HPDE6-E6E7 (cell line): ENCODE measurements at regions not wholly inside any gene's neighbourhood (a gene's known extent, or its start where the extent isn't known, plus 50 kb on each side); places are given as distances from the start of the nearest gene placed in this dataset.
A peak's percentile ranks its signal among the peaks of the same experiment; 100 is the strongest.

Experiments used
- DNase-seq: peaks from one replicate; pipeline ENCODE4 v3.0.0; 2011; ENCODE audit warnings: missing footprints; ENCODE audit errors: extremely low spot score

GRCh38 chr14:29216268-29217232 lies 450.0 kb downstream of the FOXG1 start:
- peak; percentile 31 for DNase-seq

GRCh38 chr14:29217813-29218450 lies 451.3 kb downstream of the FOXG1 start:
- no peak for DNase-seq

- DNase-seq, result no peak
Observed at GRCh38 chr14:29220072-29220471, 453.5 kb downstream of the FOXG1 start.

DNA sequence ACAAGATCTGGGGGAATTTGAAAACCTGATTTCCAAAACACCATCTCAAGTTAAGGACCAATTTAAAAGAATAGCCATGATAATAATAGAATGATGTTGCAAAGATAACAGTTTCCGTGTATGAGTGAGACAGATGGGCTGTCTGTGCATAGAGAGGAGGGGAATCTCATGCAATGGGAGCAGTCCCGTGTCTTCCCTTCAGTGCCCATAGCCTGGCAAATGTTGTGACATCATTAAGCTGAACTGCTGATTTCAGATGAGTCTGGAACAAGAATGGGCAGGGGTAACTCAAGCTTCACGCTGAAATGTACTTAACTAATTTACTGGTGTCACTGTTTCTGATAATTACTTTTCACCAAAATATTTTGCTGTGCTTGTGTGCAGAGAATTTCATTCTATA lies 454.0 kb downstream of the FOXG1 start:
- DNase-seq, result no peak

DNA sequence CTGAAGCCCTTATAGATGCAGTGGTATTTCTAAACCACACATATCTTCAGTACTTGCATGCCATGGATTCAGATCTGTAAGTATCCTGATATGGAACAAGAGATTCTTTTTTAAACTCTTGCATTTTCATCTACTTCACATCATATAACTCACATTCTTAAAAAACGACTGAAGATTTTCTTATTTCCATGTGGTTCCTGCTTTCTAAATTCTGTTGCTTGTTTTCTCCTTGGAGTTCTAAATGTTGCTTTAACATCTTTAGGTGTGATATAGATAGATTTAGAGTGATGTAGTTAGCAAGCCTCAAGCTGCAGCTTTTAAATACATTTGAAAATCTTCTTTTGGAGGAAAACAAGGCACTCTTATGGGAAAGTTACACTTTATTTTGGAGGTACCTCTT lies 455.4 kb downstream of the FOXG1 start:
- DNase-seq, result no peak

DNA sequence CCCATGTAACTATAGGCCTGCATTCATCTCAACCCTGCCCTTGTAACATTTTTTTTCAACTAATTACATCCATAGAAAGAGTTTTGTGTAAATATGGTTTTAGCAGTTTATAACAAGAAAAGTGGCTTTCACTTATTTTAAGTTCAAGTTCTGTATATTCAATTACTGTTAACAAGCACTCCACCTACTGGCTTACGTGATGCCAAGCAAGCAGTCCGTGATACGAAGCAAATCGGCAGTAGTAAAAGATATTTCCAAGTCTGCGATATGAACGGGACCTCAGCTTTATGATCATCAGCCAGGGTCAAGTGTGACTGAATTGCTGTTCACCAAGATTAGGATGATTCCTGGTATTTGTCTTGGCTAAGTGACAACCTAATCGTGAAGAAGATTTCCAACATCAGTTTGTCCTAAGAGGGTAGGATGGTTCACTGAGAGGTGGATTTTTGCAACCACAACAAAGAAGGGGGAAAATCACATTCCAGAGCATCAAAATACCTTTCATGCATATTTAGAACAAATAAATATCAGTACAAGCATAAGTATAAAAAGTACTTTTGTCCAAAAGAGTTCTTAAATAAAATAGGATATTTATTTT lies 456.2 kb downstream of the FOXG1 start:
- DNase-seq, result peak; percentile 14

- no peak for DNase-seq
Observed at GRCh38 chr14:29223947-29224346, 457.4 kb downstream of the FOXG1 start.

DNA sequence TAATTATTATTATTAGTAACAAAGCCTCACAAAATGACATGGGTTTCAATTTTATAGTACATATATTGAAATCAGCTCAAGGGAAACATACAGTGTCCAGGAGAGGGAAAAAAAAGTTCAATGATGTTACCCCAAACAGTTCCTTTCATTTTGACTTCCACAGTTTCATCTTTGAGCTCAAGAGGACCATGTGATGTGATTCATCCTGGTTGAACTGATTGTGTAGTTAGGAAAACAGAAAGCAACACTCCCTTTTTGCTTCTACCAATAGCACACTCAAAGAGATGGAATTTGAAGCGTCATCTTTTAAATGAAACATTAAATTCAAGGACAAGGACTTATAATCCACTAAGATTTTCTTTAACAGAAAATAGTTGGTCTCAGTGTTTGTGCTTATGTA lies 461.0 kb downstream of the FOXG1 start:
- DNase-seq, result no peak

GRCh38 chr14:29232153-29232552 lies 465.6 kb downstream of the FOXG1 start:
- DNase-seq, result no peak

DNA sequence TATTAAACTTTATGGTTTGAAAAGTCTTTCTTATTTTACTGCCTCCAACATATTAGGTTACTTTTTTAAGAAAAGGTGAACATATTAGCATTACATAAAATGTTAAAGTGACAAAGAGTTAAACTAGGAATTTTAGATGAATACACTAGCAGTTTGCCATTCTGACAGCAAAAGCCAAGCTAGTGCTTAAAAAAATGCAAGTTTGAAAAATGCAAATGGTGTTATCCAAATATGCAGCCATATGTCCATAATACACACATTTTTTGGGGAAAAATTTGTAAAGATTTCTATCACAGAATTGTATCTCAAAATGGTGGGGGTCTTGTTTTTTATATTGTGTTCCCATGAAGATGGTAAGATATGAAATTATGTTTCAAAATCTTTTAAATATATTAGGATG lies 466.1 kb downstream of the FOXG1 start:
- no peak for DNase-seq

- no peak for DNase-seq
Observed at GRCh38 chr14:29233188-29233587, 466.6 kb downstream of the FOXG1 start.

DNA sequence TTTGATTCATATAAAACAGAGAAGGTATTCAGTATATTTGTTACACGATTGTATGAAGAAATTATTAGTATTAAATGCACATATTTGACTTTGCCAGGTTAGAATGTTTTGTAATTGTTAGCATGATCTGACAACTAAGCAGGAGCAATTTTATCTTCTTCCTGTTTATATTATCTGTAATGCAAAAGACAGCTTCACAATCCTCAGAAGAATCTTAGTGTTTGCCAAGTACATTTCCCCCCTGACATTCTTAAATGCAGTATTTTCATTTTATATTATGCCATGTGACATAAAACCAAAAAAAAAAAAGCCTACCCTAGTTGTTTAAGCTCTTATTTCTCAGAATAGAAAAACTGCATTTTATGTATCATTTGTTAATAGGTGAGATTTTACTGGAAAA lies 469.4 kb downstream of the FOXG1 start:
- no peak for DNase-seq

DNA sequence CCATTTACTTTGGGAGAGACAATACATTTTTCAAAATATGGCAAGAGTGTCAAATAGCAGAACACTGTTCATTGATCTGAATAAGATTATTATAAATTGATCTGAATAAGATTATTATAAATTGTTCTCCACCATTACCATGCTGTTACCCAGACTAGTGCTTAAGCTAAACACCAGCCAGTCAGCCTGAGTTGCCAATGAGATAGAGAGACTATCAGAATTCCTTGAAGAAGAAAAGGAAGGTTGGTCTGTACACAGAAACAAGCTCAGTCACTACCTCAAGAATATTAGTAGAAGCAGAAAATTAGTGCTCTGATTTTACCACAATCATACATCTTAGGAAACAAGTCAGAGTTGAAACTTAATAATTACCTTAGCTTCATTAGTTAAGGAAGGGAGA lies 469.8 kb downstream of the FOXG1 start:
- no peak for DNase-seq

DNA sequence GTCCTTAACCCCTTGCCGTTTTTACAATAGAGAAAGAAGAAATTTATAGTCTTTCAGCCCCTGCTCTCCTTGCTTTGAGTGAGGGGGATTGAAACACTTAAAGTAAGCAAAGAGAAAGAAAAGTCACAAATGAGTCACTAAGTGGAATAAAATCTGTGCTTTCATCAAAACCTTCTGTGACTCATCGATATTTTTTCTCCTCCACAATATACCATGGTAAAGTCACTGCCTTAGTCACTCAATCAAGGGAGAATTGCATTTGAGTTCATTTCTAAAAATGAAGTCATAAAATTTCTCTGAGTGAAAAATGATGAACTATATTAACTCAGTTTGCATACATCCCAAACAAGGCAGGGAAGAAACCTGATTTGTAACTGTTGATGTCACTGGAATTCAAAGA lies 470.3 kb downstream of the FOXG1 start:
- peak; percentile 23 for DNase-seq

DNA sequence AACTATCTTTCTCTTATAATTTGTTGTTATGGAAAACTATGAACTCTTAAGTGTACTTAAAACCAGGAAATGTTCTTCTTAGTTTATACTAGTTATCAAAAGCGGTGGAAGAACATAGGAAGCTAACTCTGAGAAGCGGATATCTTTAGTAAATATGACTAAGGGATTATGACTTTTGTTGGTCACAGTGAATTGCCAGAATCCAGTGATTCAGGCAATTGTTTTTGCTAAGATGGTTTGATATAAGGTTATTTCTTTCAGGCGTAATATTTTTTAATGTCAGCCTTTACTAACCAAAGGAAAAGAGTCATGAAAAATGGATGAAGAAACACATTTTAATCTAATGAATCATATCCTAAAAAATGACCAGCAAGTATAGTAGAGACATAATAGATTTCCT lies 473.5 kb downstream of the FOXG1 start:
- no peak for DNase-seq

DNA sequence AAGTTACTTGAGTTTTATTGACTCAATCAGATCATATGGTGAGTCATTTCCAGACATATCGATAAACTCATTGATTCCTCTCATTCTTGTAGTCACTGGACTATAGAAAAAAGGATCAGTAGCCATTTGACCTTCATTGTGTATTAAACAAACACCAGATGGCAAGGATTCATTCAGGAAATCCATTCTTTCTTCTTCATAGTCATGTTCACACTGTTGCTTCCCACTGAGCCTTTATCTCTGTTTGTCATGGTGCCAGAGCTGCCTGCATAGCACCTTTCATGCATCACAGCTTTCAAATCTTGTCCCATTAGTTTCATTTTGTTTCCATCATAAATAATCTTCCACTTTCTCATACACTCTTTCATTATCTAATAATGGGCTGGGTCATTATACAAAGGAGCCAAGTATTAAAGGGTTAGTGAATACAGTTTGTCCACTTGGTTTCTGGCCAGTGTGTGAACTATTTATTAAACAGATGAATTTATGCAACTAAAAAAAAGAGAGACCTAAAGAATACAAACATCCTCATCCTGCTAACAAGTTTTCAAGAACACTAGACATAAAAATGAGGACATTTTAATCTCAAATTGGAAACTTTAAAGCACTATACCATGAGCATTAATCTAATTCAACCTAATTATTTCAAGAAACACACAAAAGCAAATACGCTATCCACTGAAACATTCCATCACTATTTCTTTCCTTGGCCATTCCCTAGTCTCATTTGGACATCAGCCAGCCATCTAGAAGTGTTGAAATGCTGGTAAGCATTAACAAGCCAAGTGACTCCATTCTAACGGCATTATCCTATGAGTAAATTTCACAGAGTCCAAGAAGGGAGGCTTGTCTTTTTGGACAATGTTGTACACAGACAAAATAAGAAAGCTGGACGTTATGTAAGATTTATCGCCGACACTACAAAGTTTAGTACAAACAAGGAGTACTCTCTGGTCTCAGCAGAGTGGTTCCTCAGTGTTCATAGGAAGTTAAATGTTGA lies 476.5 kb downstream of the FOXG1 start:
- no peak for DNase-seq

DNA sequence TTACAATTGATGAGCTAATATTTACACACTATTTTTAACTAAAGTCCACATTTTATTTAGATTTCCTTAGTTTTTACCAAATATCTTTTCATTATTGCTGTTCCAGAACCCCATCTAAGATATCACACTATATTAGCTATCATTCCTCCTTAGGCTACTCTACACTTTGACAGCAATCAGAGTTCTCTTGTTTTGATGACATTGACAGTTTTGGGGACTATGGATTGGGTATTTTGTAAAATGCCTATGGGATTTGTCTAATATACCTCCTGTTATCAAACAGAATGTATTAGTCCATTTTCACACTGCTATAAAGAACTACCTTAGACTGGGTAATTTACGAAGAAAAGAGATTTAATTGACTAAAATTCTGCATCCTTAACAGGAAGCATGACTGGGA lies 489.1 kb downstream of the FOXG1 start:
- DNase-seq, result no peak

DNA sequence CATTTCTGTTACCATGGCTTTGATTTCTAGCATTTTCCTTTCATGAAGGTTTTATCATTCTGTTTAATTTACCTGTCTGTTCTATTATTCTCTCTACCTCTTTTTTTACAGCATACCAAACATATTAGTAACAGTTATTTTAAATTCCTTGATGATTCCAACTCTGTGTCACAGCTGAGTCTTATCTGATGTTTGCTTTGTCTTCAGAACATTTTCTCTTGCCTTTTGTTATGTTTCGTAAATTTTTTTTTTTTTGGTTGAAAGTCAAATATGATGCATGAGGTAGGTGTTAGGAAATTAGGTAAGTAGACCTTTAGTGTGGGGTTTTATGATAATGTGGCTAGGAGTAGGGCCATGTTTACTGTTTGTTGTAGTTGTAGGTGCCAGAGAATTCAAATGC lies 496.4 kb downstream of the FOXG1 start:
- DNase-seq, result no peak

DNA sequence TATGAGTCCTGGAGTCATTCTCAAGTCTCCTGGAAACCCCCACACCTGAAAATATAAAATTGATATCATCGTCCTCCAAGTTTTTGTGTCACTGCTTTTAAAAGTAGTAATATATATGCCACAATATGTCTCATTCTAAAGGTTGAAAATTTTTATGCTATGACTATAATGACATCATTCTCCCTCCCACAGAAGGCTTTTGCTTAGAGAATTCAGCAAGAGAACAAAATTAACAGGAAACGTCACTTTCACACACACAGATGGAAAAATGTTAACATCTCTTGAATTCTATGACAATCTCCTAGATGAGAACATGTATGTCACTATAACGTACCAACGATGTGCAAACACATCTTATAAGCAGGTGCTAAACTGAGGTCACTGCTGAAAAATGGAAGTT lies 498.3 kb downstream of the FOXG1 start:
- no peak for DNase-seq

DNA sequence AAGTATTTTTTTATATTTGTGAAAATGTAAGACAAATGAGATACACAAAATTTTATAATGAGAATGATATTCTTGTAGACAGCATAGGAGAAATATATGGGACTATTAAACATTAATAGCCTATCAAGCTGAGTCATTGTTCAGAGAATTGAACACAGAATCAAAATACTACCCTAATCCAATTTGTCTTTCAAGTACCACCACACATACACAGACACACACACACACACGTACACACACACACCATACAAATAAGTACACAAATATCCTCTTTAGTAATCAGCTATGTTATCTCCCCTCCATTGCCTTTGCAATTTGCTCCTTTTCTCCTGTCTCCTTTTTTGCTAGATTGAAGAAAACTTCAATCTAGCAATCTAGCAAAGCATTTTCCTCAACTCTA lies 499.3 kb downstream of the FOXG1 start:
- DNase-seq, result no peak

DNA sequence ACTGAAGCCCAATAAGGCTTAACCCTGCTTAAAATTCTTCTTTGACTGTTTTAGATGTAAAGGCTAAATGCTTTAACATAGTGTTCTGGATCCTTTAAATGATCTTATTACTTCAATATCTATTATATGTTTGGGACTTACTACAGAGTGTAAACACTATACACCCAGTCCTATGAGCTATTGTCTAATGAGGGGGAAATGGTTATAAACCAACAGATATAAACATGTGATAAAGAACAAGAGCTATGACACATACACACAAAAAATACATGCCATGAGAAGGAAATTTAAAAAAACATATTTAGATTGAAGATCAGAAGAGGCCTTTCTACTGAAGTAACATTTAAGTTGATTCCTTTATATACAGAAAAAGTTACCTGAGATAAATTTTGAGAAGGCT lies 505.1 kb downstream of the FOXG1 start:
- no peak for DNase-seq

GRCh38 chr14:29273513-29273912 lies 506.9 kb downstream of the FOXG1 start:
- no peak for DNase-seq
